D721Med (cell line): ENCODE measurements at regions not wholly inside any gene's neighbourhood (a gene's known extent, or its start where the extent isn't known, plus 50 kb on each side); places are given as distances from the start of the nearest gene placed in this dataset.

Experiments
- DNase-seq: peaks from one replicate; pipeline ENCODE4 v3.0.0; 2011; ENCODE audit warnings: low spot score; ENCODE audit not compliant: insufficient read length
- FAIRE-seq: peaks from 2 replicates; lab custom pipeline; 2011; peaks lifted over from hg19 to GRCh38; lab: Jason Lieb, UNC
- CTCF ChIP-seq: IDR thresholded peaks from 2 replicates; pipeline ENCODE4 v1.5.1; 2012; ENCODE audit warnings: mild to moderate bottlenecking, control low read depth; ENCODE audit not compliant: insufficient read depth; ENCODE audit errors: missing control alignments

GRCh38 chr6:87913974-87914373 lies 133.7 kb upstream of the SPACA1 start:
- TF ChIP-seq CTCF = no peak
- no peak for FAIRE-seq
- no peak for DNase-seq

GRCh38 chr6:87912102-87912501 lies 135.5 kb upstream of the SPACA1 start:
- no peak for DNase-seq
- FAIRE-seq = no peak
- no peak for TF ChIP-seq CTCF

GRCh38 chr6:87909849-87910248 lies 137.8 kb upstream of the SPACA1 start:
- no peak for TF ChIP-seq CTCF
- FAIRE-seq (no peak), DNase-seq (no peak)

GRCh38 chr6:87908978-87909811 lies 138.4 kb upstream of the SPACA1 start:
- no peak for TF ChIP-seq CTCF
- FAIRE-seq (no peak), DNase-seq (no peak)

GRCh38 chr6:87907521-87907920 lies 140.1 kb upstream of the SPACA1 start:
- FAIRE-seq (no peak), DNase-seq (no peak)
- TF ChIP-seq CTCF = no peak

- no peak for TF ChIP-seq CTCF
- no peak for FAIRE-seq
- DNase-seq = no peak
Measured at GRCh38 chr6:87905101-87905641, 142.5 kb upstream of the SPACA1 start.

- no peak for TF ChIP-seq CTCF
- DNase-seq = no peak
- no peak for FAIRE-seq
Measured at GRCh38 chr6:87904011-87904410, 143.6 kb upstream of the SPACA1 start.
